H7 (cell line): ENCODE measurements at regions not wholly inside any gene's neighbourhood (a gene's known extent, or its start where the extent isn't known, plus 50 kb on each side); places are given as distances from the start of the nearest gene placed in this dataset.

Experiments used
- DNase-seq: peaks from one replicate; pipeline ENCODE4 v3.0.0; 2012
- H3K27me3 ChIP-seq: 2 replicates; pipeline ENCODE4 v1.6.0; 2011; ENCODE audit warnings: mild to moderate bottlenecking, low read length; ENCODE audit not compliant: control insufficient read depth, insufficient read depth
- H3K36me3 ChIP-seq: replicated peaks from 2 replicates; pipeline ENCODE4 v1.5.1; 2011; ENCODE audit warnings: low read length; ENCODE audit not compliant: control insufficient read depth, insufficient read depth
- H3K4me3 ChIP-seq: 2 replicates; pipeline ENCODE4 v1.5.1; 2011; ENCODE audit warnings: low read depth, mild to moderate bottlenecking, control low read depth, low read length, moderate library complexity; ENCODE audit not compliant: insufficient read depth

- no peak for DNase-seq
Measured at GRCh38 chr13:59459972-59460371, 703.8 kb downstream of the DIAPH3 start.

GRCh38 chr13:59461411-59461810 is 702.3 kb downstream of the DIAPH3 start:
- no peak overlapping the region for H3K4me3 ChIP-seq
- DNase-seq, result no peak
- H3K27me3 ChIP-seq, result no peaks in the 10 kb centered on the region
- H3K36me3 ChIP-seq, result no peaks in the 10 kb centered on the region

More at GRCh38 chr13:59459972-59460371, 703.8 kb downstream of the DIAPH3 start:
- no peaks in the 10 kb centered on the region for H3K36me3 ChIP-seq
- H3K4me3 ChIP-seq, result no peak overlapping the region
- no peaks in the 10 kb centered on the region for H3K27me3 ChIP-seq

GRCh38 chr13:59463023-59463422 is 700.7 kb downstream of the DIAPH3 start:
- H3K4me3 ChIP-seq, result no peak overlapping the region
- DNase-seq, result no peak
- H3K36me3 ChIP-seq, result no peaks in the 10 kb centered on the region
- H3K27me3 ChIP-seq, result no peaks in the 10 kb centered on the region

GRCh38 chr13:59464926-59465325 is 698.8 kb downstream of the DIAPH3 start:
- DNase-seq, result no peak
- Histone ChIP-seq H3K36me3 (no peaks in the 10 kb centered on the region), H3K27me3 (no peaks in the 10 kb centered on the region), H3K4me3 (no peak overlapping the region)

GRCh38 chr13:59468396-59468795 is 695.3 kb downstream of the DIAPH3 start:
- Histone ChIP-seq H3K27me3 (no peaks in the 10 kb centered on the region), H3K4me3 (no peak overlapping the region), H3K36me3 (no peaks in the 10 kb centered on the region)
- no peak for DNase-seq

GRCh38 chr13:59471106-59471505 is 692.6 kb downstream of the DIAPH3 start:
- DNase-seq, result no peak
- Histone ChIP-seq H3K36me3 (no peaks in the 10 kb centered on the region), H3K4me3 (no peak overlapping the region), H3K27me3 (no peaks in the 10 kb centered on the region)

- Histone ChIP-seq H3K4me3 (no peak overlapping the region), H3K27me3 (no peaks in the 10 kb centered on the region), H3K36me3 (no peaks in the 10 kb centered on the region)
- DNase-seq, result no peak
Measured at GRCh38 chr13:59472134-59472533, 691.6 kb downstream of the DIAPH3 start.

GRCh38 chr13:59474696-59475095 is 689.0 kb downstream of the DIAPH3 start:
- no peaks in the 10 kb centered on the region for H3K27me3 ChIP-seq
- no peaks in the 10 kb centered on the region for H3K36me3 ChIP-seq
- no peak for DNase-seq
- H3K4me3 ChIP-seq, result no peak overlapping the region

GRCh38 chr13:59475911-59476310 is 687.8 kb downstream of the DIAPH3 start:
- DNase-seq, result no peak
- Histone ChIP-seq H3K4me3 (no peak overlapping the region), H3K36me3 (no peaks in the 10 kb centered on the region), H3K27me3 (no peaks in the 10 kb centered on the region)

- Histone ChIP-seq H3K4me3 (no peak overlapping the region), H3K27me3 (no peaks in the 10 kb centered on the region), H3K36me3 (no peaks in the 10 kb centered on the region)
- no peak for DNase-seq
Measured at GRCh38 chr13:59476366-59476765, 687.4 kb downstream of the DIAPH3 start.

- Histone ChIP-seq H3K4me3 (no peak overlapping the region), H3K27me3 (no peaks in the 10 kb centered on the region)
- peak; percentile 28 for DNase-seq
Measured at GRCh38 chr13:59477011-59477410, 686.7 kb downstream of the DIAPH3 start.

GRCh38 chr13:59478908-59479307 is 684.8 kb downstream of the DIAPH3 start:
- Histone ChIP-seq H3K27me3 (no peaks in the 10 kb centered on the region), H3K36me3 (no peaks in the 10 kb centered on the region), H3K4me3 (no peak overlapping the region)
- DNase-seq, result peak; percentile 22

More at GRCh38 chr13:59477011-59477410, 686.7 kb downstream of the DIAPH3 start:
- H3K36me3 ChIP-seq, result no peaks in the 10 kb centered on the region

- no peaks in the 10 kb centered on the region for H3K36me3 ChIP-seq
- DNase-seq, result peak; percentile 58
- no peaks in the 10 kb centered on the region for H3K27me3 ChIP-seq
- no peak overlapping the region for H3K4me3 ChIP-seq
Measured at GRCh38 chr13:59479629-59480028, 684.1 kb downstream of the DIAPH3 start.

- Histone ChIP-seq H3K27me3 (no peaks in the 10 kb centered on the region), H3K36me3 (no peaks in the 10 kb centered on the region), H3K4me3 (no peak overlapping the region)
- DNase-seq, result no peak
Measured at GRCh38 chr13:59480396-59481259, 683.1 kb downstream of the DIAPH3 start.

GRCh38 chr13:59483501-59484145 is 680.1 kb downstream of the DIAPH3 start:
- Histone ChIP-seq H3K27me3 (no peaks in the 10 kb centered on the region), H3K36me3 (no peaks in the 10 kb centered on the region), H3K4me3 (no peak overlapping the region)
- peak; percentile 57 for DNase-seq
